ENCODE measurements at regions not wholly inside any gene's neighbourhood (a gene's known extent, or its start where the extent isn't known, plus 50 kb on each side); places are given as distances from the start of the nearest gene placed in this dataset.

DNA sequence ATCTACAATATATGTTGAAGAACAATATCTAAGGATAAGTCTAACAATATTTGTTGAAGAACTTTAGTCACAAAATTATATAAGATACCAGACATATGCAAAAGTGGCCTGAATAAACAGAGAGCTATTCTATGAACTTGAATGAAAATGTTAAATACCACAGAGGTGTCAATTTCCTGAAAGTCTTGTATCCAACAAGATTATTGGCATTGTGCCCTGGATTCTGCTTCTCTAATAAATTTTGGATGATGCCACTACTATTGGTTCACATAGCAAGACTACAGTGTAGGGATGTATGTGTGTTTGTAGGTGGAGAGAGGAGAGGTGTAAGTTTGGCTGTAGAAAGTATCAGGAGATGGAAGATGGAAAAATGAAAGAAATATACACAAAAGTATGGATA is 731.8 kb upstream of the RGMB start:
- DNase-seq = peak in 2 of 3 donors; percentile 11 to 17

DNA sequence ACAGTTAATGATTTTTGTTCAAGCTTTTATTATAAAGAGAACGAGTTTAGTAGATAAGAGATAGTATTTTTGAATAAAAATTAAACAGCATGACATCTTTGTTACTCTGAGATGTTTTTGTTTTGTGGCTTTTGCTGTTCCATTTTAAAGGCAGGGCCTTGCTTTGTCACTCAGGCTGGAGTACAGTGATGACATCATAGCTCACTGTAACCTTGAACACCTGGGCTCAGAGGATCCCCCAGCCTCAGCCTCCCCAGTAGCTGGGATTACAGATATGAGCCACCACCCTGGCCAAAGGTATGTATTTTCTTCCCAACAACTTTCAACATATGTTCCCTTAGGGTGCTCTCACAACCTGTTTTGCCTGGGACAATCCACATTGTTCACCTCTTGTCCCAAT is 730.9 kb upstream of the RGMB start:
- no peak overlapping the region for H3K27ac ChIP-seq (ENCODE audit: low read depth in 1 of 2, low read length in 1 of 2)
- H3K4me1 ChIP-seq (ENCODE audit: control insufficient read depth in 5 of 5, insufficient read depth in 5 of 5, low read length in 5 of 5) = no peaks in the 10 kb centered on the region
- TF ChIP-seq, protein P1, sequence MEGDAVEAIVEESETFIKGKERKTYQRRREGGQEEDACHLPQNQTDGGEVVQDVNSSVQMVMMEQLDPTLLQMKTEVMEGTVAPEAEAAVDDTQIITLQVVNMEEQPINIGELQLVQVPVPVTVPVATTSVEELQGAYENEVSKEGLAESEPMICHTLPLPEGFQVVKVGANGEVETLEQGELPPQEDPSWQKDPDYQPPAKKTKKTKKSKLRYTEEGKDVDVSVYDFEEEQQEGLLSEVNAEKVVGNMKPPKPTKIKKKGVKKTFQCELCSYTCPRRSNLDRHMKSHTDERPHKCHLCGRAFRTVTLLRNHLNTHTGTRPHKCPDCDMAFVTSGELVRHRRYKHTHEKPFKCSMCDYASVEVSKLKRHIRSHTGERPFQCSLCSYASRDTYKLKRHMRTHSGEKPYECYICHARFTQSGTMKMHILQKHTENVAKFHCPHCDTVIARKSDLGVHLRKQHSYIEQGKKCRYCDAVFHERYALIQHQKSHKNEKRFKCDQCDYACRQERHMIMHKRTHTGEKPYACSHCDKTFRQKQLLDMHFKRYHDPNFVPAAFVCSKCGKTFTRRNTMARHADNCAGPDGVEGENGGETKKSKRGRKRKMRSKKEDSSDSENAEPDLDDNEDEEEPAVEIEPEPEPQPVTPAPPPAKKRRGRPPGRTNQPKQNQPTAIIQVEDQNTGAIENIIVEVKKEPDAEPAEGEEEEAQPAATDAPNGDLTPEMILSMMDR (IDR thresholded peaks at IDR 0.05; ENCODE audit: control extremely low read depth, extremely low read depth) = no peak
- 55 to 63% methylated on average over 1 of the region's 1 CpG for WGBS, 2 donors
- no peak overlapping the region for H3K4me3 ChIP-seq
- H3K9me3 ChIP-seq (ENCODE audit: control insufficient read depth in 4 of 4, insufficient read depth in 3 of 4, low read length in 3 of 4) = no peaks in the 10 kb centered on the region
- no peaks in the 10 kb centered on the region for H3K27me3 ChIP-seq (ENCODE audit: control insufficient read depth in 3 of 3, insufficient read depth in 3 of 3, low read length in 2 of 3)
- no peak overlapping the region for H3K9ac ChIP-seq (ENCODE audit: insufficient read depth in 1 of 2, low read length in 2 of 2)
- H3K36me3 ChIP-seq (ENCODE audit: control insufficient read depth in 4 of 4, insufficient read depth in 4 of 4, low read length in 4 of 4) = no peaks in the 10 kb centered on the region
- ATAC-seq (ENCODE audit: insufficient read depth, low FRiP score) (no peak), DNase-seq (no peak)

More for the DNA sequence above, 731.8 kb upstream of the RGMB start:
- H3K9me3 ChIP-seq (ENCODE audit: control insufficient read depth in 4 of 4, insufficient read depth in 3 of 4, low read length in 3 of 4) = no peaks in the 10 kb centered on the region
- H3K9ac ChIP-seq (ENCODE audit: insufficient read depth in 1 of 2, low read length in 2 of 2) = no peak overlapping the region
- H3K4me3 ChIP-seq = no peak overlapping the region
- H3K27me3 ChIP-seq (ENCODE audit: control insufficient read depth in 3 of 3, insufficient read depth in 3 of 3, low read length in 2 of 3) = no peaks in the 10 kb centered on the region
- TF ChIP-seq, protein P1 (IDR thresholded peaks at IDR 0.05; ENCODE audit: control extremely low read depth, extremely low read depth) = no peak
- no peak for ATAC-seq (ENCODE audit: insufficient read depth, low FRiP score)
- no peaks in the 10 kb centered on the region for H3K36me3 ChIP-seq (ENCODE audit: control insufficient read depth in 4 of 4, insufficient read depth in 4 of 4, low read length in 4 of 4)
- H3K27ac ChIP-seq (ENCODE audit: low read depth in 1 of 2, low read length in 1 of 2) = no peak overlapping the region
- no peaks in the 10 kb centered on the region for H3K4me1 ChIP-seq (ENCODE audit: control insufficient read depth in 5 of 5, insufficient read depth in 5 of 5, low read length in 5 of 5)

DNA sequence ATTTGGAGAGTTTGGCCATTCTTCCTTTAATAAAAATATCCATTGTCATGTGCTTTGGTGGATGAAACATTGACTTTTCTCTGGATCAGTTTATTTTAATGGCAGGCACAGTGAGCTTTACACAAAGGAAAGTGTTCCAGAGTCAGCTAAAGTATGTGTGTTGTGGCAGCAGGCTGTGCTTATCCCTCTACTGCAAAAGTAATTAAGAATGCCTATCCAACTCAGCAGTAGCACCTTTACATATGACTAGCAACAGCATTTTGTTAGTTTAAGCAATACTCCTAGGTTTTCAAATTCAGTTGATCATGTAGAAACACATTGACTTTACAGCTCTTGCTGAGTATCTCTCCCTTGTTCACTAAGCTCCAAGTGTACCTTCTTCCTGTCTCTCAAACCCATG is 730.5 kb upstream of the RGMB start:
- TF ChIP-seq, protein P1 (IDR thresholded peaks at IDR 0.05; ENCODE audit: control extremely low read depth, extremely low read depth) = no peak
- DNase-seq (no peak), ATAC-seq (ENCODE audit: insufficient read depth, low FRiP score) (no peak)
- H3K9ac ChIP-seq (ENCODE audit: insufficient read depth in 1 of 2, low read length in 2 of 2) = no peak overlapping the region
- H3K4me3 ChIP-seq = no peak overlapping the region
- H3K36me3 ChIP-seq (ENCODE audit: control insufficient read depth in 4 of 4, insufficient read depth in 4 of 4, low read length in 4 of 4) = no peaks in the 10 kb centered on the region
- no peak overlapping the region for H3K27ac ChIP-seq (ENCODE audit: low read depth in 1 of 2, low read length in 1 of 2)
- no peaks in the 10 kb centered on the region for H3K27me3 ChIP-seq (ENCODE audit: control insufficient read depth in 3 of 3, insufficient read depth in 3 of 3, low read length in 2 of 3)
- H3K9me3 ChIP-seq (ENCODE audit: control insufficient read depth in 4 of 4, insufficient read depth in 3 of 4, low read length in 3 of 4) = no peaks in the 10 kb centered on the region
- no peaks in the 10 kb centered on the region for H3K4me1 ChIP-seq (ENCODE audit: control insufficient read depth in 5 of 5, insufficient read depth in 5 of 5, low read length in 5 of 5)

DNA sequence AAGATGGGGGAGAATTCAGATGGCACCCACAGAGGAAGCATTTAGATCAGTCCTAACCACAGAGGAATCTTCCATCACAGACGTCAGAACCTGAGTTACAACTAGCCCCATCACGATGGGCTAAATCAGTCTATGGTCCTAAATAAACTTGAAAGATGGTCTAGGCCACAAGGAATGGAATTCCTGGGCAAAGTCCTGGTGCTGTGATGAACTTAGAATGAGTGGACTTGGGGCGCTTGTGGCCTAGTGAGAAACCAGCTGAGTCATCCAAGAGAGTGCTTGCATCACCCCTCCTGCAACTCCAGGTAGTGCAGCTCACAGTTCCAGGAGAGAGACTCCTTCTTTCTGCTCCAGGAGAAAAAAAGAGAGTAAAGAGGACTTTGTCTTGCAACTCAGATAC is 722.9 kb upstream of the RGMB start:
- Histone ChIP-seq H3K36me3 (ENCODE audit: control insufficient read depth in 4 of 4, insufficient read depth in 4 of 4, low read length in 4 of 4) (no peaks in the 10 kb centered on the region), H3K27me3 (ENCODE audit: control insufficient read depth in 3 of 3, insufficient read depth in 3 of 3, low read length in 2 of 3) (no peaks in the 10 kb centered on the region), H3K9ac (ENCODE audit: insufficient read depth in 1 of 2, low read length in 2 of 2) (no peak overlapping the region), H3K27ac (ENCODE audit: low read depth in 1 of 2, low read length in 1 of 2) (no peak overlapping the region), H3K4me3 (no peak overlapping the region), H3K9me3 (ENCODE audit: control insufficient read depth in 4 of 4, insufficient read depth in 3 of 4, low read length in 3 of 4) (peaks cover 0 to 3% (median 0%) of the 10 kb centered on the region in 4 donors), H3K4me1 (ENCODE audit: control insufficient read depth in 5 of 5, insufficient read depth in 5 of 5, low read length in 5 of 5) (no peaks in the 10 kb centered on the region)
- DNase-seq (no peak), ATAC-seq (ENCODE audit: insufficient read depth, low FRiP score) (no peak)
- 87 to 89% methylated on average over 3 of the region's 3 CpGs for WGBS, 2 donors
- TF ChIP-seq, protein P1 (IDR thresholded peaks at IDR 0.05; ENCODE audit: control extremely low read depth, extremely low read depth) = no peak

Data from lung (tissue), 11 donors.